KG1 (cell line): ENCODE measurements at regions not wholly inside any gene's neighbourhood (a gene's known extent, or its start where the extent isn't known, plus 50 kb on each side); places are given as distances from the start of the nearest gene placed in this dataset.
"Not testable (repeated sequence)": the region's sequence is repeated elsewhere in the genome, so short reads cannot be mapped to it uniquely, and the experiment has no call there.

Experiments used
- DNase-seq: peaks from one replicate; lab custom pipeline; 2025; lab: John Stamatoyannopoulos, UW

- DNase-seq: no peak
Observed at GRCh38 chr7:25596443-25596842, 368.2 kb upstream of the NPVF start.

DNA sequence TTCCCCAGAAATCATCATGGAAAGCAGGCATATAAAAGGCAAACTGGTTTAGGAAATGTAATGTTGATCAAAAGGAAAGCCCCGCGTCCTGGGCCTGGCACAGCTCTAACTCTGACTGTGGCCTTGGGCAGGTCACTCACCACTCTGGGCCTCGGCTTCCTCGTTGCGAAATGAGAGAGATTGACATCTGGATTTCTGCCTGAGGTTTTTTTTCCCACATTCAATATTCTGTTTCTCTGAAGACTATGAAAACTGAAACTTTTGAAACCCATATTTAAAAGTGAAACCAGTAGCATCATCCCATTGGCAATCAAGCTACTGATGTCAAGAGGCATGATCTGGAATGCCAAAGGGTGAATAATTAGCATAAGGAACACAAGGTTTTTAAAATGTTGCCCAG is 369.7 kb upstream of the NPVF start:
- no peak for DNase-seq

DNA sequence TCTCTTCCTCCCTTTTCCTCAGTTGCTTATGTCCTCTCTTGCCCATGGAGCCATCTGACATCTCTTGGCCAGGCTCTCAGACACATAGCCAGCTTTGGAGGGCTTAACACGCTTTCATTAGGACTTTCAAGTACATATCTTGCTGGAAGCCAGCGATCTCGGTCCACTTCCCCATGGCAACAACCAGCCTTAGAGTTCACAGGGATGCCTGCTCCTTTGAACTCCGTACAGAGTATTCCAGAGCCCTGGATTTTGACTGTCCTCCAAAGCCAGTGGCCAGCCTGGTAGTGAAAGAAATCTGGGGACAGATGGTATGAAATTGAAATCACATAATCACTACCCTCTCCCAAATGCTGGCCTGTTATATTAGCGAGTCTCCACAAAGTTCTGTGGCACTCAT is 370.5 kb upstream of the NPVF start:
- DNase-seq: no peak

DNA sequence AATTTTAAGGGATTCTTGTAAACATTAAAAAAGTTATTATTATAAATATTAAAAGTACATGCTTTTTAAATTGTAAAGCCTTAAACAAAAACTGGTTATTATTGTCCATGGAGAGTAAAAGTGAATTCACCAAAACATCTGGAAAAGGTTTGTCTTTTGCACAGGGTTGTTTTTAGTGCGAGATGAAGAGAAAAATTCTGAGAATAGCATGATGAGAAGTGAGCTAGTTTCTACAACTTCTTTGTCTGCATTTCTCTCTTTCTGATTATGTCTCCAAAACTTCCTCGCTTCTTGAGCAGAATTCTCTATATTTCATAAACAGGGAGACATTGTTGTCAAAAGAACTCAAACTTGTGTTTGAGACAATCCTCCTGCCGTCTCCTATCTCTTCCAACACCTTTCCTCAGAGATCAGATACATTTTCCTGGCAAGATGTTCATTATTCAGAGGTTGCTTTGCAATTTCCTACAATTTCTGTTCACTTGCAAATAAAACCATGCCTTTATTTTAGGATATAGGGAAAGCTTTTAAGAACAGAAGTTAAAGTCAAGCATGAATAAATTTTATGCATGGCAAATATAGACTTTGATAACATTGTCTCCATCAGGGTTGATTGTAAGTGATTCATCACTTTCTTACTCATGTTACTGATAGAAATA is 372.1 kb upstream of the NPVF start:
- no peak for DNase-seq

DNA sequence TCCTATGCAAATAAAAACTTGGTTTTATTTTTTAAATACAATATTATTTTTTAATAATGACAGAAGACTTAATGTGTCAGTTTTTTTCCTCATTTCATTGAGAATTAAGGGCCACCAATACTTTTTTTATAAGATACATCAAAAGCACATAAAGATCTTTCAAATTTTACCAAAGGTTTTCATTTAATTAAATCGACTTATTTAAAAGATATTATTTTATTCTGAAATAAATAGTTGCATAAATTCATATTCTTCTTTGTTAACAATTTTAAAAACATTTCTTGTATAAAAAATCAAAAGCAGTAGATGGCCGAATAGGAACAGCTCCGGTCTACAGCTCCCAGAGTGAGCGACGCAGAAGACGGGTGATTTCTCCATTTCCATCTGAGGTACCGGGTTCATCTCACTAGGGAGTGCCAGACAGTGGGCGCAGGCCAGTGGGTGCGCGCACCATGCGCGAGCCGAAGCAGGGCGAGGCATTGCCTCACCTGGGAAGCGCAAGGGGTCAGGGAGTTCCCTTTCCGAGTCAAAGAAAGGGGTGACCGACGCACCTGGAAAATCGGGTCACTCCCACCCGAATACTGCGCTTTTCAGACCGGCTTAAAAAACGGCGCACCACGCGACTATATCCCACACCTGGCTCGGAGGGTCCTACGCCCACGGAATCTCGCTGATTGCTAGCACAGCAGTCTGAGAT is 374.6 kb upstream of the NPVF start:
- not testable (repeated sequence) for DNase-seq

DNA sequence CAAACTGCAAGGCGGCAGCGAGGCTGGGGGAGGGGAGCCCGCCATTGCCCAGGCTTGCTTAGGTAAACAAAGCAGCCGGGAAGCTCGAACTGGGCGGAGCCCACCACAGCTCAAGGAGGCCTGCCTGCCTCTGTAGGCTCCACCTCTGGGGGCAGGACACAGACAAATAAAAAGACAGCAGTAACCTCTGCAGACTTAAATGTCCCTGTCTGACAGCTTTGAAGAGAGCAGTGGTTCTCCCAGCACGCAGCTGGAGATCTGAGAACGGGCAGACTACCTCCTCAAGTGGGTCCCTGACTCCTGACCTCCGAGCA is 375.1 kb upstream of the NPVF start:
- not testable (repeated sequence) for DNase-seq

- no peak for DNase-seq
Observed at GRCh38 chr7:25611196-25611595, 382.9 kb upstream of the NPVF start.

DNA sequence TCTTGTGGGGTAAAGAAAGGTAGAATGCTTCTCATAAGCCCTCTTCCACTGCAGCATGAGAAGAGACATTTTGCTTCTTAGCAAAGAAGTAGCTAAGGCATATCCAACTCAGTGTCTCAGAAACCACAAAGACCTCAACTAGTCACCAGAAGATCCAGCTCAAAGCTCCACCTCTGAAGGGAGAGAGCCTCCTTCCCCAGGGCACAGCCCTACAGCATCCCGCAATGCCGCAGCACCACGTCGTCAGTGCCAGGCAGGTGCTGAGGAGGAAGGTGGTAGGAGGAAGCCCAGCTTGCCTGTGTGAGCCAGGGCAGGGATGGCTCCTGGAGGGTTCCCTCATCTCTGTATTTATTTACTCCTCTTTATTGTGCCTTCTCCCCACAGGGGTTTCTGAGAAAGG is 385.6 kb upstream of the NPVF start:
- no peak for DNase-seq

GRCh38 chr7:25614415-25614814 is 386.1 kb upstream of the NPVF start:
- DNase-seq: no peak

- DNase-seq: no peak
Observed at GRCh38 chr7:25615003-25615402, 386.7 kb upstream of the NPVF start.

- no peak for DNase-seq
Observed at GRCh38 chr7:25615593-25615992, 387.3 kb upstream of the NPVF start.

- DNase-seq: no peak
Observed at GRCh38 chr7:25617214-25617613, 388.9 kb upstream of the NPVF start.

DNA sequence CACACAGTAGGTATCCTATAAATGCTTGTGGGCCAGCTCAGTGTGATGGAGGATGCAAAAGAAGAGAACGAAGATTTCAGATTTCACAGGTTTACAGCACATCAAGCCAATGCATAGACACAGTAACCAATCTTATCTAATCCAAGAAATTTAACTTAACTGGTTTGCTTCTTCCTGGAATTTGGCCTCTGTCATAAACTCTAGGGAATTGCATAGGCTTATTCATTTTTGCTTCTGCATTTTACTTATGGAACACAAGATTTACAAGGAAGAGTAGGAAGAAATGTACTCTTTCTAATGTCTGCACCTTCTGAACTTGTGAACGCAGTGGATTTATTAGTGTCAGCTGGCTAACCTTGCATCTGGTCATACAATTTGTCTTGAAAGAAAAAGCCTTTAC is 389.4 kb upstream of the NPVF start:
- DNase-seq: no peak

- DNase-seq: no peak
Observed at GRCh38 chr7:25619381-25619780, 391.1 kb upstream of the NPVF start.

- DNase-seq: no peak
Observed at GRCh38 chr7:25619963-25620799, 391.9 kb upstream of the NPVF start.

DNA sequence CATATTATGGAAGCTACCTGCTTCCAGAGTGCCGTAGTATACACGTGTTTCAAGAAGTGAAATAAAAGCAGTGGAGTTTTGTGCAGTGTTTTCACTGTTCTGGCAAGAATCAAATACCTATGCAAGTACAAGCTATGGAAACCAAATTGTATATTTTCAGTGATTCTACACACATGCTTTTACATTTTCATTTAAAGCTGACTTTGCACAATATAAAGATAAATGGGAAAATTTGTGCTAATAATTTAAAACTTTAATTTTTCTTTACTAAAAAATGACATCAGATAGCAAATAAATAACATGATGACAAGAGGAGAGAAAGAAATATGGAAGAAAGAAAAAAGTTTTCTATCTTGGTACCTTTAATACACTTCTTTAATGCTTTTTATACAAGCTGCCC is 393.7 kb upstream of the NPVF start:
- DNase-seq: no peak

- no peak for DNase-seq
Observed at GRCh38 chr7:25622695-25623094, 394.4 kb upstream of the NPVF start.

GRCh38 chr7:25624051-25624450 is 395.8 kb upstream of the NPVF start:
- no peak for DNase-seq

- DNase-seq: no peak
Observed at GRCh38 chr7:25624833-25625232, 396.5 kb upstream of the NPVF start.

DNA sequence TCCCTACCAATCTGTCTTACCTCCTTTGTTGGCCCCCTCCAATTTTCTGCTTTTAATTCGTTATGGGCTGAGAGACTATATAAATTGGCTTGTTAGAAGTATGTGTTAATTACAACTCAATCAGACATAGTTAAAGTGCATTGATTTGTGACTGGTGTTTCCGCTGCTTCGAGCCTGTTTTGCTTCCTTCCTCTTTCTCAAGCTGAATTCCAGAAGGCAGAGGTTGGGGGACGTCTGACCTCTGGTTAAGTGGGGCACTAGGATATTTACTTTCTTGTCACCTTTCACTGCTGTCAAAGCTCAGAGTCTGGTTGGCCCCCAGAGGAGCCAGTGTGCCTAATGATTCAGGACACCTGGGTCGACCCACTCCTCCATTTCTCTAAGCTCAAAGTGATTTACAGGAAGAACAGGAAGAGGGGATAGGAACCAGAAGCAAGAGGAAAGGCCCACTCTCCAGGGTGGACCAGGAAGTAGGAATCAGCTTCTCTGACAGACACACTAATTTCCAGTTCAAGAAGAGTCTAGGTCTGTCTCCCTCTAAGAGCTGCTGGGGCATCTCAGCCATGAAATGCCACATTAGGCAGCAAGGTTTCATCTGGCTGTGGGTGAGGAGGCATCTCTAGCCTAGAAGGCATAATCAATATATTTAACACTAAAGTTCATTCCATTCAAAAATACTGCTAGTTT is 397.2 kb upstream of the NPVF start:
- DNase-seq: no peak

GRCh38 chr7:25626451-25627131 is 398.3 kb upstream of the NPVF start:
- no peak for DNase-seq

DNA sequence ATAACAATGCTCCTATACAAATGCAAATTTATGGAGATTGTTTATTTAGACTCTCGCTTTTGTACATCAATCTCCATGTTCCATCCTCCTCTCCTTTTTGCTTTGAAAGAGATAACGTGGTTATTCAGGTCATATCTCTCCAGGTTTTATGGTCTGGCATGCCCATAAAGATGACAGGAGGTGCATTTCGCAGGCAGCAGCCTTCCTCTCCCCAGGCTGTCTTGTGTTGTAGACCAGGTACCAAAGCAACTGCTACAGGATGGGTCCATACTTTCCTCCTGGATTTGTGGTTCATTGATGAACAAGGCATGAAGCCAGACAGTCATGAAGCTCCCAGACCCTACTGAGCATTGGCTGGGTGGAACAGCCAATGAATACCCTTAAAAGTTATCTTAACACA is 400.2 kb upstream of the NPVF start:
- DNase-seq: no peak
